Neural progenitor cell (in vitro differentiated cells): ENCODE measurements at regions not wholly inside any gene's neighbourhood (a gene's known extent, or its start where the extent isn't known, plus 50 kb on each side); places are given as distances from the start of the nearest gene placed in this dataset.

Experiments
- DNase-seq: peaks from one replicate; pipeline ENCODE4 v3.0.0-alpha.2; 2016; ENCODE audit warnings: low spot score
- H2AFZ ChIP-seq: fragments of 200-600 bp; sonication (generic); replicated peaks from 2 replicates; pipeline ENCODE4 v1.6.1; 2016; ENCODE audit warnings: antibody characterized with exemption
- H3F3A ChIP-seq: fragments of 200-600 bp; sonication (generic); 2 replicates; pipeline ENCODE4 v1.6.1; 2016; ENCODE audit warnings: antibody characterized with exemption, low read depth
- H3K27ac ChIP-seq: fragments of 200-600 bp; sonication (generic); 2 replicates; pipeline ENCODE4 v1.5.1; 2016; ENCODE audit warnings: mild to moderate bottlenecking
- H3K27me3 ChIP-seq: fragments of 200-600 bp; sonication (generic); 2 replicates; pipeline ENCODE4 v1.6.1; 2016; ENCODE audit warnings: mild to moderate bottlenecking, moderate library complexity
- H3K36me3 ChIP-seq: fragments of 200-600 bp; sonication (generic); 2 replicates; pipeline ENCODE4 v1.5.1; 2016
- H3K4me1 ChIP-seq: fragments of 200-600 bp; sonication (generic); 2 replicates; pipeline ENCODE4 v1.6.1; 2016; ENCODE audit warnings: mixed run types
- H3K4me2 ChIP-seq: fragments of 200-600 bp; sonication (generic); 2 replicates; pipeline ENCODE4 v1.6.1; 2016
- H3K4me3 ChIP-seq: fragments of 200-600 bp; sonication (generic); 2 replicates; pipeline ENCODE4 v1.5.1; 2016
- H3K79me2 ChIP-seq: fragments of 200-600 bp; sonication (generic); 2 replicates; pipeline ENCODE4 v1.6.1; 2016; ENCODE audit warnings: low read depth
- H3K9ac ChIP-seq: fragments of 200-600 bp; sonication (generic); 2 replicates; pipeline ENCODE4 v1.6.1; 2016
- H3K9me3 ChIP-seq: fragments of 200-600 bp; sonication (generic); 2 replicates; pipeline ENCODE4 v1.5.1; 2016; ENCODE audit warnings: low read depth
- H4K20me1 ChIP-seq: fragments of 200-600 bp; sonication (generic); 2 replicates; pipeline ENCODE4 v1.6.1; 2016; ENCODE audit warnings: low read depth
- H3K27ac Mint-ChIP-seq: 3 replicates; pipeline ENCODE4 v1.8.0; 2021; ENCODE audit warnings: mixed read lengths
- H3K27me3 Mint-ChIP-seq: 2 replicates; pipeline ENCODE4 v1.8.0; 2022; ENCODE audit warnings: low read depth, mild to moderate bottlenecking, inconsistent platforms, moderate library complexity, mixed read lengths; ENCODE audit not compliant: insufficient read depth
- H3K36me3 Mint-ChIP-seq: 3 replicates; pipeline ENCODE4 v1.8.0; 2021; ENCODE audit warnings: mixed read lengths
- H3K4me1 Mint-ChIP-seq: 3 replicates; pipeline ENCODE4 v1.8.0; 2021; ENCODE audit warnings: mixed read lengths
- H3K4me3 Mint-ChIP-seq: 3 replicates; pipeline ENCODE4 v1.8.0; 2021; ENCODE audit warnings: mild to moderate bottlenecking, moderate library complexity, mixed read lengths
- H3K9me3 Mint-ChIP-seq: 3 replicates; pipeline ENCODE4 v1.8.0; 2020; ENCODE audit warnings: mixed read lengths
- EZH2 ChIP-seq: fragments of 200-600 bp; sonication (generic); IDR thresholded peaks from 2 replicates; pipeline ENCODE4 v1.6.1; 2017; ENCODE audit warnings: antibody characterized with exemption, mild to moderate bottlenecking, moderate library complexity
- EZH2phosphoT487 ChIP-seq: fragments of 200-600 bp; sonication (generic); IDR thresholded peaks from 2 replicates; pipeline ENCODE4 v1.6.1; 2017; ENCODE audit warnings: antibody characterized with exemption
- TF ChIP-seq, protein P1 (sequence below): fragments of 200-600 bp; sonication (generic); IDR thresholded peaks from 2 replicates; pipeline ENCODE4 v1.5.1; 2017; ENCODE audit warnings: antibody characterized with exemption, mild to moderate bottlenecking

DNA sequence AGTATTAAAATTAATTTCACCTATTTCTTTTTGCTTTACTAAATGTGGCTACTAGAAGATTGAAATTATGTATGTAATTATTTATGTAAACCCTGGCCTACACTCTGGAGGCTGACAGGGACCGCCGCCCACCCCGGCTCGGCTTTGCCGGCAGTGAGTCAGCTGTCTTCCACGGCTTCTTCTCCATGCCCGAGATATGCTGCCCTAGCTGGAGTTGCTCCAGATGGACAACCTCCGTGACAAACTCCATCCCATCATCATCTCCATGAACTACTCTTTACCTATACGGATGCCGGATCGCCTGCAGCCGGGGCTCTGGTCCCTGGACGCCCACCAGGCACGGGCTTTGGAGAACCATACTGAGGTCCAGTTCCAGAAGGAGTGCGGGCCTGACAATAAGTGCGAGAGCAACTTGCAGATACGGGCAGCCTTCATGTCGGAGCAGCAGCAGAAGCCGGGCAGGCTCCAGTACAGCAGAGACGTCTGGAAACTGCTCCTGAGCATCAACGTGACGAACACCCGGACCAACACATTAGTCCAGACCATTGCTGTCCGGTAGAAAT is 86.9 kb upstream of the NID2 start:
- Mint-ChIP-seq H3K36me3 (no peaks in the 10 kb centered on the region), H3K27ac (no peak overlapping the region), H3K4me3 (no peak overlapping the region), H3K4me1 (no peaks in the 10 kb centered on the region), H3K27me3 (peaks cover 2% of the 10 kb centered on the region), H3K9me3 (no peaks in the 10 kb centered on the region)
- Histone ChIP-seq H4K20me1 (no peaks in the 10 kb centered on the region), H3K36me3 (no peaks in the 10 kb centered on the region), H3K27ac (no peak overlapping the region), H3K27me3 (no peaks in the 10 kb centered on the region), H3K4me2 (no peak overlapping the region), H3K4me1 (no peaks in the 10 kb centered on the region), H3F3A (no peaks in the 10 kb centered on the region), H3K4me3 (no peak overlapping the region), H3K9me3 (no peaks in the 10 kb centered on the region), H3K79me2 (no peaks in the 10 kb centered on the region), H3K9ac (no peak overlapping the region), H2AFZ (no peak overlapping the region)
- DNase-seq = no peak
- no peak for TF ChIP-seq EZH2phosphoT487
- TF ChIP-seq, protein P1, sequence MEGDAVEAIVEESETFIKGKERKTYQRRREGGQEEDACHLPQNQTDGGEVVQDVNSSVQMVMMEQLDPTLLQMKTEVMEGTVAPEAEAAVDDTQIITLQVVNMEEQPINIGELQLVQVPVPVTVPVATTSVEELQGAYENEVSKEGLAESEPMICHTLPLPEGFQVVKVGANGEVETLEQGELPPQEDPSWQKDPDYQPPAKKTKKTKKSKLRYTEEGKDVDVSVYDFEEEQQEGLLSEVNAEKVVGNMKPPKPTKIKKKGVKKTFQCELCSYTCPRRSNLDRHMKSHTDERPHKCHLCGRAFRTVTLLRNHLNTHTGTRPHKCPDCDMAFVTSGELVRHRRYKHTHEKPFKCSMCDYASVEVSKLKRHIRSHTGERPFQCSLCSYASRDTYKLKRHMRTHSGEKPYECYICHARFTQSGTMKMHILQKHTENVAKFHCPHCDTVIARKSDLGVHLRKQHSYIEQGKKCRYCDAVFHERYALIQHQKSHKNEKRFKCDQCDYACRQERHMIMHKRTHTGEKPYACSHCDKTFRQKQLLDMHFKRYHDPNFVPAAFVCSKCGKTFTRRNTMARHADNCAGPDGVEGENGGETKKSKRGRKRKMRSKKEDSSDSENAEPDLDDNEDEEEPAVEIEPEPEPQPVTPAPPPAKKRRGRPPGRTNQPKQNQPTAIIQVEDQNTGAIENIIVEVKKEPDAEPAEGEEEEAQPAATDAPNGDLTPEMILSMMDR = no peak
- TF ChIP-seq EZH2 = no peak

- H3F3A ChIP-seq = no peaks in the 10 kb centered on the region
- H3K9me3 ChIP-seq = no peaks in the 10 kb centered on the region
- H3K27ac ChIP-seq = no peak overlapping the region
- H3K4me3 ChIP-seq = no peak overlapping the region
- TF ChIP-seq, protein P1 = no peak
- no peak for TF ChIP-seq EZH2phosphoT487
- TF ChIP-seq EZH2 = no peak
- Mint-ChIP-seq H3K27ac (no peak overlapping the region), H3K9me3 (no peaks in the 10 kb centered on the region), H3K4me3 (no peak overlapping the region), H3K36me3 (no peaks in the 10 kb centered on the region), H3K27me3 (peaks cover 2% of the 10 kb centered on the region), H3K4me1 (no peaks in the 10 kb centered on the region)
- DNase-seq = no peak
- H3K79me2 ChIP-seq = no peaks in the 10 kb centered on the region
- no peak overlapping the region for H2AFZ ChIP-seq
- no peaks in the 10 kb centered on the region for H3K36me3 ChIP-seq
- H3K4me1 ChIP-seq = no peaks in the 10 kb centered on the region
- H3K4me2 ChIP-seq = no peak overlapping the region
- no peaks in the 10 kb centered on the region for H3K27me3 ChIP-seq
- H3K9ac ChIP-seq = no peak overlapping the region
- H4K20me1 ChIP-seq = no peaks in the 10 kb centered on the region
Observed at GRCh38 chr14:52154992-52155650, 86.3 kb upstream of the NID2 start.

DNA sequence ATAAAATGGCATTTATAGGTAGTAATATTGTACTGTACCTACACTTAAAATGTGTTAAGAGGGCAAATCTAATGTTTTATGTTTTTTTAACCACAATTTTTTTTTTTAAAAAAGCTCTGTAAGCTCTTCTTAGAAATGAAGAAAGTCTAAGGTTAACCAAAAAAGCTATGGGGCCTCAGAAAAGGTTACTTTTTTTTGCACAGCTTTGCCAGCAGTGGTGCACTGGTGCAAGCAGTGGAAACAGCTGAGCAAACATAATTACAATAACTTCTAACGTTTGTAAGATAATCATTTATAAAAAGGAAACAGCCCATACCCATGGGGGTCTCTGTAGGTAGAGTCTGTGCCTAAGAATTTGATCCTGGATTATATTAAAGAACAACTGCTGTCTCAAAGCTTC is 85.1 kb upstream of the NID2 start:
- Histone ChIP-seq H3K9me3 (no peaks in the 10 kb centered on the region), H3K9ac (no peak overlapping the region), H3F3A (no peaks in the 10 kb centered on the region), H3K4me3 (no peak overlapping the region), H2AFZ (no peak overlapping the region), H3K27me3 (no peaks in the 10 kb centered on the region), H4K20me1 (no peaks in the 10 kb centered on the region), H3K79me2 (no peaks in the 10 kb centered on the region), H3K36me3 (no peaks in the 10 kb centered on the region), H3K27ac (no peak overlapping the region), H3K4me2 (no peak overlapping the region), H3K4me1 (no peaks in the 10 kb centered on the region)
- no peak overlapping the region for H3K4me3 Mint-ChIP-seq
- H3K36me3 Mint-ChIP-seq = no peaks in the 10 kb centered on the region
- no peaks in the 10 kb centered on the region for H3K4me1 Mint-ChIP-seq
- no peak overlapping the region for H3K27ac Mint-ChIP-seq
- H3K9me3 Mint-ChIP-seq = no peaks in the 10 kb centered on the region
- peaks cover 2% of the 10 kb centered on the region for H3K27me3 Mint-ChIP-seq
- TF ChIP-seq EZH2 = no peak
- no peak for TF ChIP-seq EZH2phosphoT487
- TF ChIP-seq, protein P1 = no peak
- DNase-seq = no peak
